HepG2 (cell line): ENCODE measurements at regions not wholly inside any gene's neighbourhood (a gene's known extent, or its start where the extent isn't known, plus 50 kb on each side); places are given as distances from the start of the nearest gene placed in this dataset.

Experiments used
- ATAC-seq: fragments of 200-7000 bp; cut with Tn5 transposase; 3 replicates; pipeline ENCODE4 v1.9.1; 2020; ENCODE audit warnings: mild to moderate bottlenecking, moderate library complexity
- BruUV-seq: library from RNA; stranded (reverse); fragments of 400-500 nt; replicated peaks from 2 replicates; lab custom pipeline; 2021; lab: Mats Ljungman, UMichigan
- CTCF ChIA-PET: fragments of 300-600 bp; formaldehyde crosslinking; extraction: SDS; loops from one replicate; lab custom pipeline; 2021; ENCODE audit warnings: low total read pairs, inconsistent platforms, low intra/inter-chr PET ratio; lab: Yijun Ruan, JAX
- POLR2A ChIA-PET: fragments of 350-600 bp; sonication (Branson Sonifier 250); formaldehyde crosslinking; loops from one replicate; lab custom pipeline; 2020; ENCODE audit warnings: antibody characterized with exemption, inconsistent platforms; lab: Yijun Ruan, JAX
- DNase-seq: peaks from one replicate; pipeline ENCODE4 v3.0.0-alpha.2; 2015; ENCODE audit warnings: low spot score
- FAIRE-seq: peaks from 3 replicates; lab custom pipeline; 2011; peaks lifted over from hg19 to GRCh38; lab: Jason Lieb, UNC
- H2AFZ ChIP-seq: one replicate; pipeline ENCODE4 v1.6.1; 2011; ENCODE audit warnings: low read length, inconsistent platforms
- H3K27ac ChIP-seq: fragments of 300-600 bp; 3 replicates; pipeline ENCODE4 v1.8.0; 2011; ENCODE audit warnings: mixed run types, mild to moderate bottlenecking, mixed read lengths, low read length, inconsistent platforms; ENCODE audit not compliant: insufficient read depth; ENCODE audit errors: extremely low read length
- H3K27me3 ChIP-seq, 2 experiments: fragments of 200-600 bp in 1 of 2; 2 replicates in 1 of 2; 3 replicates in 1 of 2; pipeline versions ENCODE4 v1.6.0 to v1.8.0; 2011; ENCODE audit warnings: low read length in 2 of 2, mild to moderate bottlenecking in 2 of 2, moderate library complexity in 2 of 2, inconsistent platforms in 1 of 2; ENCODE audit not compliant: insufficient read depth in 2 of 2, control insufficient read depth in 1 of 2
- H3K36me3 ChIP-seq, 2 experiments: fragments of 200-600 bp in 1 of 2; replicated peaks in 1 of 2; 2 replicates in 1 of 2; 3 replicates in 1 of 2; pipeline versions ENCODE4 v1.5.1 to v1.8.0; 2011; ENCODE audit warnings: low read length in 2 of 2, inconsistent platforms in 1 of 2; ENCODE audit not compliant: insufficient read depth in 2 of 2, control insufficient read depth in 1 of 2
- H3K4me1 ChIP-seq: 2 replicates; pipeline ENCODE4 v1.5.1; 2012; ENCODE audit warnings: low read length, inconsistent platforms; ENCODE audit not compliant: insufficient read depth
- H3K4me2 ChIP-seq: 2 replicates; pipeline ENCODE4 v1.6.0; 2011; ENCODE audit warnings: low read depth, low read length, inconsistent platforms
- H3K4me3 ChIP-seq, 3 experiments: fragments of 200-600 bp in 1 of 3; sonication (generic), shearing (Covaris generic) in 1 of 3; replicated peaks in 1 of 3; 2 replicates each; pipeline ENCODE4 v1.5.1; 2011 to 2016; ENCODE audit warnings: low read length in 3 of 3, inconsistent platforms in 2 of 3, low read depth in 2 of 3, mild to moderate bottlenecking in 2 of 3, control low read depth in 1 of 3, mixed read lengths in 1 of 3; ENCODE audit not compliant: insufficient read depth in 1 of 3
- H3K79me2 ChIP-seq: one replicate; pipeline ENCODE4 v1.6.1; 2011; ENCODE audit warnings: low read length, inconsistent platforms; ENCODE audit not compliant: insufficient read depth
- H3K9ac ChIP-seq: 2 replicates; pipeline ENCODE4 v1.6.0; 2011; ENCODE audit warnings: mild to moderate bottlenecking, low read depth, low read length, inconsistent platforms; ENCODE audit not compliant: insufficient read depth
- H3K9me3 ChIP-seq: 2 replicates; pipeline ENCODE4 v1.5.1; 2012; ENCODE audit warnings: mild to moderate bottlenecking, low read length
- H4K20me1 ChIP-seq: 2 replicates; pipeline ENCODE4 v1.6.0; 2011; ENCODE audit warnings: inconsistent platforms, mild to moderate bottlenecking, low read length, moderate library complexity; ENCODE audit not compliant: insufficient read depth
- ARID5B ChIP-seq: IDR thresholded peaks from 2 replicates; pipeline ENCODE4 v1.4.0; 2020; ENCODE audit warnings: mild to moderate bottlenecking, missing genetic modification reagents
- E2F2 ChIP-seq: sonication (generic); formaldehyde crosslinking; IDR thresholded peaks from 2 replicates; pipeline ENCODE4 v1.4.0; 2020; ENCODE audit warnings: missing genetic modification reagents, borderline replicate concordance
- FOXO1 ChIP-seq: sonication (generic); formaldehyde crosslinking; IDR thresholded peaks from 2 replicates; pipeline ENCODE4 v1.4.0; 2020; ENCODE audit warnings: missing genetic modification reagents
- GABPB1 ChIP-seq: IDR thresholded peaks from 2 replicates; pipeline ENCODE4 v1.6.1; 2016; ENCODE audit warnings: mild to moderate bottlenecking, missing genetic modification reagents, moderate library complexity, missing compliant biosample characterization
- MAZ ChIP-seq, 2 experiments: sonication (generic) in 1 of 2; formaldehyde crosslinking in 1 of 2; IDR thresholded peaks; 2 replicates each; pipeline versions ENCODE4 v1.5.0 to v1.6.1; 2012 to 2020; ENCODE audit warnings: low read depth in 2 of 2, mild to moderate bottlenecking in 2 of 2, borderline replicate concordance in 1 of 2, improper control_type of control experiment in 1 of 2, low read length in 1 of 2, missing genetic modification reagents in 1 of 2, moderate library complexity in 1 of 2
- RNF2 ChIP-seq: fragments of 450-650 bp; conservative IDR thresholded peaks from 2 replicates; pipeline ENCODE4 v1.6.1; 2016; ENCODE audit warnings: low read depth
- SMC3 ChIP-seq: IDR thresholded peaks from 2 replicates; pipeline ENCODE4 v1.6.1; 2011; ENCODE audit warnings: low read length, improper control_type of control experiment
- SP5 ChIP-seq: IDR thresholded peaks from 2 replicates; pipeline ENCODE4 v1.6.1; 2016; ENCODE audit warnings: low read depth, borderline replicate concordance
- ZNF513 ChIP-seq: sonication (generic); formaldehyde crosslinking; conservative IDR thresholded peaks from 2 replicates; pipeline ENCODE4 v1.5.0; 2020; ENCODE audit warnings: missing genetic modification reagents
- ZNF773 ChIP-seq: sonication (generic); formaldehyde crosslinking; IDR thresholded peaks from 2 replicates; pipeline ENCODE4 v1.4.0; 2020; ENCODE audit warnings: missing genetic modification reagents, borderline replicate concordance
- WGBS: methylation state at CpG from one replicate; pipeline ENCODE4 v1.1.6; 2017; ENCODE audit warnings: low lambda C conversion rate; 5-methylcytosine and 5-hydroxymethylcytosine counted together
- in situ Hi-C: cut with HindIII; loops from 2 replicates; pipeline ENCODE4 v1.10.0; 2017; ENCODE audit warnings: low pct_unique_long_range_greater_than_20kb; ENCODE audit not compliant: extremely low pct_ligation_motif_present
- intact Hi-C: fragments of 100-400 bp; cut with micrococcal nuclease; formaldehyde crosslinking; loops from one replicate; pipeline ENCODE4 v1.10.0; 2022; ENCODE audit not compliant: unreplicated experiment
- TF ChIP-seq, protein P1 (sequence below): IDR thresholded peaks from 2 replicates; pipeline ENCODE4 v1.6.1; 2012; ENCODE audit warnings: low read depth, low read length, improper control_type of control experiment

DNA sequence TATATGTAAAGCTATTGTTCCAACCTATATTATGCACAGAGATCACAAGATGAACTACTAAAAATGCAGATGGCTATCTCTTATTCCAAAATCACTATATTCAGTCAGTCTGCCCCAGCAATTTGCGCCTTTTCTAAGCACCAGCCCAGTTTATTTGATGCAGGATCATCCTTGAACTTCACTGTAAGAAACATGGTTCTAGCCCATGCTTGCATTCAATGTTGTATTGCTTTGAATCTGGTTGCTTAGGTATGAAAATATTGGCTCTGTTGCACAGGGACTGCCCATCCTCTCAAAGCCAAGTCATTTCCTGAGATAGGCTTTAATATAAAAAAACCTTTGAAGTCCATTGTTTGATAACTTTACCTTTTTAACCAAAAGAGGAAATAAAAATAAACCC lies 170.5 kb upstream of the LRIG1 start:
- intact Hi-C loops = no loop called here
- no peak overlapping the region for H3K4me2 ChIP-seq
- H3K27ac ChIP-seq = no peak overlapping the region
- CTCF ChIA-PET = no interaction called here
- no peak for FAIRE-seq
- TF ChIP-seq SMC3 (no peak), MAZ (IDR thresholded peaks at IDR 0.05; ENCODE audit: borderline replicate concordance, low read depth, low read length) (no peak), MAZ (CRISPR knock-in tag; IDR thresholded peaks at IDR 0.05; ENCODE audit: low read depth) (no peak), E2F2 (CRISPR knock-in tag) (no peak), SP5 (CRISPR knock-in tag) (no peak), ZNF513 (CRISPR knock-in tag) (no peak), RNF2 (no peak), FOXO1 (CRISPR knock-in tag) (no peak), ZNF773 (no peak), GABPB1 (CRISPR knock-in tag) (no peak), ARID5B (CRISPR knock-in tag) (no peak)
- TF ChIP-seq, protein P1, sequence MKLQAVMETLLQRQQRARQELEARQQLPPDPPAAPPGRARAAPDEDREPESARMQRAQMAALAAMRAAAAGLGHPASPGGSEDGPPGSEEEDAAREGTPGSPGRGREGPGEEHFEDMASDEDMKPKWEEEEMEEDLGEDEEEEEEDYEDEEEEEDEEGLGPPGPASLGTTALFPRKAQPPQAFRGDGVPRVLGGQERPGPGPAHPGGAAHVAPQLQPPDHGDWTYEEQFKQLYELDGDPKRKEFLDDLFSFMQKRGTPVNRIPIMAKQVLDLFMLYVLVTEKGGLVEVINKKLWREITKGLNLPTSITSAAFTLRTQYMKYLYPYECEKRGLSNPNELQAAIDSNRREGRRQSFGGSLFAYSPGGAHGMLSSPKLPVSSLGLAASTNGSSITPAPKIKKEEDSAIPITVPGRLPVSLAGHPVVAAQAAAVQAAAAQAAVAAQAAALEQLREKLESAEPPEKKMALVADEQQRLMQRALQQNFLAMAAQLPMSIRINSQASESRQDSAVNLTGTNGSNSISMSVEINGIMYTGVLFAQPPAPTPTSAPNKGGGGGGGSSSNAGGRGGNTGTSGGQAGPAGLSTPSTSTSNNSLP = no peak
- TF ChIP-seq, all 625 proteins: peak for 0
- in situ Hi-C loops = no loop called here
- H3K9ac ChIP-seq = no peak overlapping the region
- H2AFZ ChIP-seq = no peak overlapping the region
- ATAC-seq = no peak
- DNase-seq = no peak
- 88% methylated on average over 1 of the region's 1 CpG for WGBS
- no peaks in the 10 kb centered on the region for H3K9me3 ChIP-seq
- H3K4me1 ChIP-seq = peaks cover 15% of the 10 kb centered on the region
- POLR2A ChIA-PET = no interaction called here
- BruUV-seq = no TSS peak
- no peak overlapping the region for H3K4me3 ChIP-seq
- no peaks in the 10 kb centered on the region for H4K20me1 ChIP-seq
- no peaks in the 10 kb centered on the region for H3K79me2 ChIP-seq
- H3K27me3 ChIP-seq = no peaks in the 10 kb centered on the region
- no peaks in the 10 kb centered on the region for H3K36me3 ChIP-seq
